Keratinocyte (primary cell): ENCODE measurements at regions not wholly inside any gene's neighbourhood (a gene's known extent, or its start where the extent isn't known, plus 50 kb on each side); places are given as distances from the start of the nearest gene placed in this dataset.

Experiments
- DNase-seq: peaks from one replicate; pipeline ENCODE4 v3.0.0-alpha.2; 2011; ENCODE audit warnings: low read depth, missing footprints, low spot score
- FAIRE-seq: peaks from 2 replicates; lab custom pipeline; 2011; peaks lifted over from hg19 to GRCh38; lab: Jason Lieb, UNC
- H2AFZ ChIP-seq: 2 replicates; pipeline ENCODE4 v1.6.0; 2012; ENCODE audit warnings: low read length, control low read depth, inconsistent platforms; ENCODE audit not compliant: control insufficient read depth
- H3K27ac ChIP-seq: 2 replicates; pipeline ENCODE4 v1.5.1; 2011; ENCODE audit warnings: low read length; ENCODE audit not compliant: control insufficient read depth, insufficient read depth
- H3K27me3 ChIP-seq: 3 replicates; pipeline ENCODE4 v1.6.0; 2011; ENCODE audit warnings: low read length; ENCODE audit not compliant: control insufficient read depth, insufficient read depth; ENCODE audit errors: extremely low read depth
- H3K36me3 ChIP-seq, 2 experiments: 2 replicates in 1 of 2; 3 replicates in 1 of 2; pipeline ENCODE4 v1.5.1; 2011; ENCODE audit warnings: low read length in 2 of 2, mild to moderate bottlenecking in 1 of 2; ENCODE audit not compliant: control insufficient read depth in 2 of 2, insufficient read depth in 2 of 2; ENCODE audit errors: extremely low read depth in 1 of 2
- H3K4me1 ChIP-seq: 3 replicates; pipeline ENCODE4 v1.5.1; 2011; ENCODE audit warnings: low read length; ENCODE audit not compliant: control insufficient read depth, insufficient read depth; ENCODE audit errors: extremely low read depth
- H3K4me2 ChIP-seq: 3 replicates; pipeline ENCODE4 v1.6.0; 2011; ENCODE audit warnings: low read depth, low read length; ENCODE audit not compliant: control insufficient read depth, insufficient read depth; ENCODE audit errors: extremely low read depth
- H3K4me3 ChIP-seq, 3 experiments: fragments of 200-600 bp in 1 of 3; sonication (generic) in 1 of 3; 2 replicates in 2 of 3; 3 replicates in 1 of 3; pipeline ENCODE4 v1.5.1; 2011 to 2016; ENCODE audit warnings: low read length in 3 of 3, mild to moderate bottlenecking in 3 of 3, control low read depth in 2 of 3, inconsistent platforms in 1 of 3, low read depth in 1 of 3, mixed read lengths in 1 of 3, mixed run types in 1 of 3, moderate library complexity in 1 of 3; ENCODE audit not compliant: control insufficient read depth in 2 of 3, insufficient read depth in 2 of 3; ENCODE audit errors: extremely low read depth in 1 of 3
- H3K79me2 ChIP-seq: 2 replicates; pipeline ENCODE4 v1.6.0; 2012; ENCODE audit warnings: low read length; ENCODE audit not compliant: control insufficient read depth, insufficient read depth
- H3K9ac ChIP-seq: 3 replicates; pipeline ENCODE4 v1.6.0; 2011; ENCODE audit warnings: low read length; ENCODE audit not compliant: control insufficient read depth, insufficient read depth; ENCODE audit errors: extremely low read depth
- H3K9me1 ChIP-seq: 3 replicates; pipeline ENCODE4 v1.6.0; 2011; ENCODE audit warnings: low read length; ENCODE audit not compliant: control insufficient read depth, insufficient read depth; ENCODE audit errors: extremely low read depth
- H3K9me3 ChIP-seq: 2 replicates; pipeline ENCODE4 v1.5.1; 2012; ENCODE audit warnings: low read depth, low read length; ENCODE audit not compliant: control insufficient read depth
- H4K20me1 ChIP-seq: 3 replicates; pipeline ENCODE4 v1.6.0; 2011; ENCODE audit warnings: low read length; ENCODE audit not compliant: control insufficient read depth, insufficient read depth; ENCODE audit errors: extremely low read depth
- CTCF ChIP-seq, 3 experiments: IDR thresholded peaks in 1 of 3; conservative IDR thresholded peaks in 1 of 3; optimal IDR thresholded peaks in 1 of 3; 2 replicates in 2 of 3; 3 replicates in 1 of 3; pipeline versions ENCODE3 to v1.5.1; 2011; ENCODE audit warnings: low read length in 3 of 3, mild to moderate bottlenecking in 3 of 3, moderate library complexity in 2 of 3, control low read depth in 1 of 3, inconsistent platforms in 1 of 3; ENCODE audit not compliant: insufficient read depth in 2 of 3; ENCODE audit errors: extremely low read depth in 1 of 3
- EZH2 ChIP-seq: IDR thresholded peaks from one replicate; pipeline ENCODE4 v1.6.1; 2012; ENCODE audit warnings: inconsistent platforms, mild to moderate bottlenecking, low read length, moderate library complexity
- dilution Hi-C: fragments of 300-500 bp; cut with MboI; formaldehyde crosslinking; loops from one replicate; pipeline ENCODE4 v1.7.0; 2020; ENCODE audit warnings: low sequenced_read_pairs; ENCODE audit not compliant: extremely low pct_ligation_motif_present

GRCh38 chr16:86747761-86748160 is 169.4 kb downstream of the FOXL1 start:
- no peaks in the 10 kb centered on the region for H3K36me3 ChIP-seq
- no peaks in the 10 kb centered on the region for H4K20me1 ChIP-seq
- no peak overlapping the region for H3K4me2 ChIP-seq
- no peaks in the 10 kb centered on the region for H3K9me1 ChIP-seq
- H3K9ac ChIP-seq = no peak overlapping the region
- FAIRE-seq (no peak), DNase-seq (no peak)
- no peaks in the 10 kb centered on the region for H3K9me3 ChIP-seq
- no peaks in the 10 kb centered on the region for H3K27me3 ChIP-seq
- peaks cover 25% of the 10 kb centered on the region for H3K4me1 ChIP-seq
- no peak for TF ChIP-seq EZH2
- no peak for TF ChIP-seq CTCF (optimal IDR thresholded peaks at IDR 0.05 in 1 of 3, IDR thresholded peaks at IDR 0.05 in 1 of 3, conservative IDR thresholded peaks at IDR 0.05 in 1 of 3; ENCODE audit: extremely low read depth in 1 of 3, insufficient read depth in 2 of 3, low read length in 3 of 3)
- no peaks in the 10 kb centered on the region for H3K79me2 ChIP-seq
- dilution Hi-C loops = no loop called here
- H3K4me3 ChIP-seq = no peak overlapping the region
- H3K27ac ChIP-seq = no peak overlapping the region
- H2AFZ ChIP-seq = no peak overlapping the region

- Histone ChIP-seq H3K4me1 (peaks cover 25% of the 10 kb centered on the region), H3K79me2 (no peaks in the 10 kb centered on the region), H3K4me3 (no peak overlapping the region), H3K27me3 (no peaks in the 10 kb centered on the region), H3K27ac (no peak overlapping the region), H3K9ac (no peak overlapping the region), H3K9me3 (no peaks in the 10 kb centered on the region), H3K4me2 (no peak overlapping the region), H3K36me3 (no peaks in the 10 kb centered on the region), H3K9me1 (no peaks in the 10 kb centered on the region), H2AFZ (no peak overlapping the region), H4K20me1 (no peaks in the 10 kb centered on the region)
- DNase-seq = no peak
- no peak for FAIRE-seq
- dilution Hi-C loops = no loop called here
- TF ChIP-seq EZH2 (no peak), CTCF (optimal IDR thresholded peaks at IDR 0.05 in 1 of 3, IDR thresholded peaks at IDR 0.05 in 1 of 3, conservative IDR thresholded peaks at IDR 0.05 in 1 of 3; ENCODE audit: extremely low read depth in 1 of 3, insufficient read depth in 2 of 3, low read length in 3 of 3) (no peak)
Observed at GRCh38 chr16:86748652-86749051, 170.3 kb downstream of the FOXL1 start.
